ENCODE measurements at regions not wholly inside any gene's neighbourhood (a gene's known extent, or its start where the extent isn't known, plus 50 kb on each side); places are given as distances from the start of the nearest gene placed in this dataset.

DNA sequence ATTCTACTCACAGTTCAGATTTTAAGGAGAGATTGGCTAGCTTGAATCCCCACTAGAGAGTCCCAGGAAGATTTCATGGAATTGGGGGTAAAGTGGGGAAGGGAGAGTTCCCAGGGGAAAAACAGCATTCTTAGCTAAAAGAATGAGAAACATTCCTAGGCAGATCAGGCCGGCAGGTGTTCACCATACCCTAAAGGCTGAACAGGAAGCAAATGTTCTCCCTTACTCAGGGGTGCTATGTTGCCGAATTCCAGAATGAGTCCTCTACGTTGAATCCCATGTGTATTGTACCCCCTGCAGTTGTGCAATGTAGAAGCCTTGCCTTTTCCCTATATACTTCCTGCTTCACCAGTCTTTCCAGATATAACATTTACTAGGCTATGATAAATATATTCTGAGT lies 135.2 kb upstream of the NCAM1 start:
- no peaks in the 10 kb centered on the region for H3K4me1 ChIP-seq
- H3K9me3 ChIP-seq = no peaks in the 10 kb centered on the region
- no peak overlapping the region for H3K4me3 ChIP-seq
- no peak for DNase-seq (ENCODE audit: low spot score)
- H3K27me3 ChIP-seq = no peaks in the 10 kb centered on the region
- no peaks in the 10 kb centered on the region for H3K36me3 ChIP-seq
- TF ChIP-seq, protein P1, sequence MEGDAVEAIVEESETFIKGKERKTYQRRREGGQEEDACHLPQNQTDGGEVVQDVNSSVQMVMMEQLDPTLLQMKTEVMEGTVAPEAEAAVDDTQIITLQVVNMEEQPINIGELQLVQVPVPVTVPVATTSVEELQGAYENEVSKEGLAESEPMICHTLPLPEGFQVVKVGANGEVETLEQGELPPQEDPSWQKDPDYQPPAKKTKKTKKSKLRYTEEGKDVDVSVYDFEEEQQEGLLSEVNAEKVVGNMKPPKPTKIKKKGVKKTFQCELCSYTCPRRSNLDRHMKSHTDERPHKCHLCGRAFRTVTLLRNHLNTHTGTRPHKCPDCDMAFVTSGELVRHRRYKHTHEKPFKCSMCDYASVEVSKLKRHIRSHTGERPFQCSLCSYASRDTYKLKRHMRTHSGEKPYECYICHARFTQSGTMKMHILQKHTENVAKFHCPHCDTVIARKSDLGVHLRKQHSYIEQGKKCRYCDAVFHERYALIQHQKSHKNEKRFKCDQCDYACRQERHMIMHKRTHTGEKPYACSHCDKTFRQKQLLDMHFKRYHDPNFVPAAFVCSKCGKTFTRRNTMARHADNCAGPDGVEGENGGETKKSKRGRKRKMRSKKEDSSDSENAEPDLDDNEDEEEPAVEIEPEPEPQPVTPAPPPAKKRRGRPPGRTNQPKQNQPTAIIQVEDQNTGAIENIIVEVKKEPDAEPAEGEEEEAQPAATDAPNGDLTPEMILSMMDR (IDR thresholded peaks at IDR 0.05) = no peak
- no peak overlapping the region for H3K27ac ChIP-seq

DNA sequence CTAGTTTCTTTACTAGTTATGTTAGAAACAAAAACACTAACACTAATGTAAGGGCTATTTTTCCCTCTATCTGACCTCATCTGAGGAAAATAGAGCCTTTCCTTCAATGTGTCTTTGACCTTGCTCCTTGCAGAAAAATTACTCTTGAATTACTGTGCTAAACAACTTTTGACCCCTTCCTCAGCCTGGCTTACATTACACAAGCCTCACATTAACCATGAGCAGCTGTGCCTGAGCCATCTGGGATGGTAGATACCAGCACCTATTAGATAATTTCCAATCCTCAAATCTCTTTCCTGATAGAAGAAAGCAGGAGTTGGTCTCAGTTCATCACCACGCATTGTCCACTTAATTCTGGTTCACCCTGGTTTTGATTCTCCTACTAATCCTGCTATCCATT lies 134.4 kb upstream of the NCAM1 start:
- no peaks in the 10 kb centered on the region for H3K9me3 ChIP-seq
- H3K27me3 ChIP-seq = no peaks in the 10 kb centered on the region
- no peak for DNase-seq (ENCODE audit: low spot score)
- H3K4me1 ChIP-seq = no peaks in the 10 kb centered on the region
- no peak overlapping the region for H3K27ac ChIP-seq
- TF ChIP-seq, protein P1 (IDR thresholded peaks at IDR 0.05) = no peak
- no peak overlapping the region for H3K4me3 ChIP-seq
- no peaks in the 10 kb centered on the region for H3K36me3 ChIP-seq

DNA sequence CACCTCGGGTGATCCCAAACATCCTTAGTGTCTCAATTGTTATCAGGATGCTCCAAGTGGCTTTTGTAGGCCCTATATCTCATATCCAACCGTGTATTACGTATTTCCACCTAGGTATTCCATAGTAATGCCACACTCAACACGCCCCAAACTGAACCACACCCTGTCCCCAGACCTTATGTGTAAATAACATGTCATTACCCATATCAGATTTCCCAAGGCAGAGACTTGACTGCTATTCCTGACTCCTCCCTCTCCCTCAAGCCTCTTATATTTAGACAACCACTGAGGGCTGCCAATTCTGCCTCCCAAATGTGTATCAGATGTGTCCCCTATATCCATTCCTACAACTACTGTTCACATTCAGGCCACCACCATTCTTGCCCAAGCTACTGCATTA lies 132.8 kb upstream of the NCAM1 start:
- no peak overlapping the region for H3K4me3 ChIP-seq
- H3K4me1 ChIP-seq = no peaks in the 10 kb centered on the region
- DNase-seq (ENCODE audit: low spot score) = no peak
- TF ChIP-seq, protein P1 (IDR thresholded peaks at IDR 0.05) = no peak
- no peaks in the 10 kb centered on the region for H3K36me3 ChIP-seq
- H3K27me3 ChIP-seq = no peaks in the 10 kb centered on the region
- H3K27ac ChIP-seq = no peak overlapping the region
- H3K9me3 ChIP-seq = no peaks in the 10 kb centered on the region

DNA sequence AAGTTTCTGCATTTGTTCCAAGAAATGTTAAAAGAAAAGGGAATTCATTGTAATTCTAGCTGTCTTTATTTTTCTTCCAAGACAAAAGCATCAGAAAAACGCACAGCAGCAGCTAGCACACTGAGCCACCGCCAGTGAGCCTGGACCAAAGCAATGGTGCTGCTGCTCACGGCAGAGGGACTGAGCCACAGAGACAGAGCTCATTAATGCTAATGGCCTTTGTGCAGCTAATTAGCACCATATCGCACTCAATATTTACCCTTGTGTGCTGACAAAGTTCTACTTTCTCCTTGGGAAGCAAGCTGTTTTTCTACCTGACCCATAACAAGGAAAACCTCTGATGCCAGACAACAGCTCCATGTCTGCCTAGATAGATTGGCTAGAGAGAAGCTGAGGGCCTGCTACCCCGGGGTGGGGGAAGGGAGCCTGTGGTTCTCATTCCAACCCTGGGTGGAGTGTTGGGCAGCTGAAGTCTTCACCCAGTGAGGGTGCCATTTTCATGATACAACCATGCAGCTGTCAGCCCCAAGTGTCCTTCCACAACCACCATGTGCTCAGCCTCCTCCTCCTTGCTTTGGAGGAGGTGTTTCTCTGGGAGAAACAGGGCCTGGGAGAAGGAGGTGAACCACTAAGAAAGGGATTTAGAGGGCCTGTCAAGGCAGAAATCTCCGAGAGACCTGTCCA lies 131.1 kb upstream of the NCAM1 start:
- no peak for DNase-seq (ENCODE audit: low spot score)
- Histone ChIP-seq H3K27me3 (no peaks in the 10 kb centered on the region), H3K4me3 (no peak overlapping the region), H3K4me1 (peaks cover 0 to 16% of the 10 kb centered on the region in 2 donors), H3K27ac (no peak overlapping the region), H3K9me3 (no peaks in the 10 kb centered on the region), H3K36me3 (no peaks in the 10 kb centered on the region)
- TF ChIP-seq, protein P1 (IDR thresholded peaks at IDR 0.05) = no peak

DNA sequence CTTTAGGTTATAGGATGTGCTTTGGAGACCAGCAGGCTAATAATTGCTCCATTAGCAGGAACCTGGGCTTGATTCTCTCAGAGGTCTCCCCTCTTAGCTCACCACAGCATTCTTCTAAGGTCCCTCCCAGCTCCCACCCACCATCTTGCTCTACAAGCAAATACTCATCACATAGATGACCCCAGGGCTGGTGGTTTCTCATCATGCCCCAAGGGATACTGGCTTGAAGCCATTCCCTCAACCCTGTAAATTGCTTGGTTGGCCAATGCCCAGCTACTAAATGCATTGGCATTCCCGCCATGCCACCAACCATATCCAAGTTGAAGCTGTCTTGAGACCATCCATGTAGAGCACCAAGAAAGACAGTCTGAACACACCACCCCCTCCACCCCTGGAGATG lies 130.2 kb upstream of the NCAM1 start:
- Histone ChIP-seq H3K4me1 (peaks cover 0 to 17% of the 10 kb centered on the region in 2 donors), H3K4me3 (no peak overlapping the region), H3K27me3 (no peaks in the 10 kb centered on the region), H3K9me3 (no peaks in the 10 kb centered on the region), H3K36me3 (no peaks in the 10 kb centered on the region), H3K27ac (no peak overlapping the region)
- DNase-seq (ENCODE audit: low spot score) = no peak
- TF ChIP-seq, protein P1 (IDR thresholded peaks at IDR 0.05) = no peak
